Bronchial epithelial cell (primary cell): ENCODE measurements at regions not wholly inside any gene's neighbourhood (a gene's known extent, or its start where the extent isn't known, plus 50 kb on each side); places are given as distances from the start of the nearest gene placed in this dataset.
"Not testable (repeated sequence)": the region's sequence is repeated elsewhere in the genome, so short reads cannot be mapped to it uniquely, and the experiment has no call there.

Experiments used
- DNase-seq: peaks from one replicate; pipeline ENCODE4 v3.0.0-alpha.2; 2010; ENCODE audit warnings: low read depth
- FAIRE-seq: peaks from 2 replicates; lab custom pipeline; 2011; peaks lifted over from hg19 to GRCh38; lab: Jason Lieb, UNC
- H3K27me3 ChIP-seq: 2 replicates; pipeline ENCODE4 v1.5.1; 2011; ENCODE audit warnings: low read length; ENCODE audit not compliant: control insufficient read depth, insufficient read depth
- H3K36me3 ChIP-seq: 2 replicates; pipeline ENCODE4 v1.5.1; 2011; ENCODE audit warnings: low read length; ENCODE audit not compliant: control insufficient read depth, insufficient read depth
- H3K4me3 ChIP-seq: 2 replicates; pipeline ENCODE4 v1.5.1; 2011; ENCODE audit warnings: mild to moderate bottlenecking, low read depth, low read length, control low read depth
- CTCF ChIP-seq: IDR thresholded peaks from 2 replicates; pipeline ENCODE4 v1.5.1; 2011; ENCODE audit warnings: mild to moderate bottlenecking, moderate library complexity, low read length, control low read depth, inconsistent platforms; ENCODE audit not compliant: insufficient read depth, severe bottlenecking

DNA sequence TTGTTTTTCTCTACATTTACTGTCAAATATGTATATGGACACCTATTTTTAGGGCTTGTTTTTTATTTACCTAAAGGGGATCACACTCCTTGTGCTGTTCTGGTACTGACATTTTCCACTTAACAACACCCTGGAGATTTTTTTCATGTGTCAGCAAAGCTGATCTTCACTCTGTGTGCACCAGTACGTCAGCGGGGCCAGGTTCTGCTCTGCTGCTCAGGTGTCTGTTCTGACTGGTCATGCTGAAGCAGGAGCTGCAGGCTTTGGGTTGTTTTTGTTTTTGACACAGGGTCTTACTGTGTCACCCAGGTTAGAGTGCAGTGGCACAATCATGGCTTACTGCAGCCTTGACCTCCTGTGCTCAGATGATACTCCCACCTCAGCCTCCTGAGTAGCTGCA, 81.9 kb upstream of the CCND2 start:
- no peak for FAIRE-seq
- DNase-seq = no peak
- no peaks in the 10 kb centered on the region for H3K36me3 ChIP-seq
- H3K4me3 ChIP-seq = no peak overlapping the region
- no peak for TF ChIP-seq CTCF
- H3K27me3 ChIP-seq = peaks cover 4% of the 10 kb centered on the region

GRCh38 chr12:4191149-4191548, 82.4 kb upstream of the CCND2 start:
- TF ChIP-seq CTCF = no peak
- Histone ChIP-seq H3K27me3 (peaks cover 4% of the 10 kb centered on the region), H3K36me3 (no peaks in the 10 kb centered on the region), H3K4me3 (no peak overlapping the region)
- FAIRE-seq = no peak
- no peak for DNase-seq

- no peak for TF ChIP-seq CTCF
- H3K27me3 ChIP-seq = peaks cover 4% of the 10 kb centered on the region
- FAIRE-seq = peak; percentile 13
Observed at GRCh38 chr12:4190366-4191063, 83.0 kb upstream of the CCND2 start.

DNA sequence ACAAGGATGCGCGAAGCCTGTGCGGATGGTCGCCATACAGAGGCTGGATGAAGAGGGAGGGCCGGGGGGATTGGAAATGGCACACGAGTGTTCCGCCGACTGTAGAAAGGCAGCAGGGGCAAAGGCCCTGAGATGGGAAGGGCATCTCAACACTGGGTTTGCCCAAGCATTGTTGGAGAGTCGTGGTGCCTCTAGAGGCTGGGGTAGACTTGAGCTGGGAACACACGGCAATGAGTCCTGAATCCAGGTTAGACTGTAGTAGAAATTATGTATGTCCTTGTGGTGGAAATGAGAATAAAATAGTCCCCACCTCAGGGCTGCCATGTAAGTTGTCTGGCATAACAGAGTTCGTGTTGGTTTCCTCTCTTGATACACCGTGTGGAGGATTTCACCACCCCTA, 83.8 kb upstream of the CCND2 start:
- Histone ChIP-seq H3K36me3 (no peaks in the 10 kb centered on the region), H3K4me3 (no peak overlapping the region), H3K27me3 (peaks cover 2% of the 10 kb centered on the region)
- FAIRE-seq (no peak), DNase-seq (no peak)
- no peak for TF ChIP-seq CTCF

More at GRCh38 chr12:4190366-4191063, 83.0 kb upstream of the CCND2 start:
- Histone ChIP-seq H3K36me3 (no peaks in the 10 kb centered on the region), H3K4me3 (no peak overlapping the region)
- DNase-seq = no peak

DNA sequence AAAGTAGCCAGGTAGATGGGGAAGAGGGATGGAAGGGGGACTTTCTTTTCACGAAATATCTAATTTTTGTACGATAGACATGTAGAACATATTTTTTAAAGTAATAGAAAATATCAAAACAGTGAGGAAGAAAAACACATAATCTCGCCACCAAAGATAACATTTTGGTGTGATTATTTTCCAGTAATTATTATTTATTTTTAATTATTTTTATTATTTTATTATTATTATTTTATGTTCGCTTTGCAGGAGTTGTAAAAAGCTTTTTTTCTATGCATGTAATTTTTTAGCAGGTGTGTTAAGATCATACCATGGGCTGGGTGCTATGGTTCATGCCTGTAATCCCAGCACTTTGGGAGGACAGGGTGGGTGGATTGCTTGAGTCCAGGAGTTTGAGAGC, 85.6 kb upstream of the CCND2 start:
- DNase-seq (no peak), FAIRE-seq (no peak)
- no peaks in the 10 kb centered on the region for H3K36me3 ChIP-seq
- no peak overlapping the region for H3K4me3 ChIP-seq
- no peaks in the 10 kb centered on the region for H3K27me3 ChIP-seq
- TF ChIP-seq CTCF = no peak

- not testable (repeated sequence) for H3K36me3 ChIP-seq, FAIRE-seq
Observed at GRCh38 chr12:4187315-4187714, 86.2 kb upstream of the CCND2 start.

More at GRCh38 chr12:4187315-4187714, 86.2 kb upstream of the CCND2 start:
- H3K4me3 ChIP-seq, DNase-seq, H3K27me3 ChIP-seq: not testable (repeated sequence)
